ENCODE measurements at regions not wholly inside any gene's neighbourhood (a gene's known extent, or its start where the extent isn't known, plus 50 kb on each side); places are given as distances from the start of the nearest gene placed in this dataset.

- TF ChIP-seq CTCF (IDR thresholded peaks at IDR 0.05) (no peak), POLR2A (IDR thresholded peaks at IDR 0.05) (no peak)
Observed at GRCh38 chr16:80912651-80913050, 94.0 kb downstream of the CMC2 start.

All from adrenal gland (tissue), 5 donors.